ENCODE measurements at regions not wholly inside any gene's neighbourhood (a gene's known extent, or its start where the extent isn't known, plus 50 kb on each side); places are given as distances from the start of the nearest gene placed in this dataset.
"Not testable (repeated sequence)": the region's sequence is repeated elsewhere in the genome, so short reads cannot be mapped to it uniquely, and the experiment has no call there.

DNA sequence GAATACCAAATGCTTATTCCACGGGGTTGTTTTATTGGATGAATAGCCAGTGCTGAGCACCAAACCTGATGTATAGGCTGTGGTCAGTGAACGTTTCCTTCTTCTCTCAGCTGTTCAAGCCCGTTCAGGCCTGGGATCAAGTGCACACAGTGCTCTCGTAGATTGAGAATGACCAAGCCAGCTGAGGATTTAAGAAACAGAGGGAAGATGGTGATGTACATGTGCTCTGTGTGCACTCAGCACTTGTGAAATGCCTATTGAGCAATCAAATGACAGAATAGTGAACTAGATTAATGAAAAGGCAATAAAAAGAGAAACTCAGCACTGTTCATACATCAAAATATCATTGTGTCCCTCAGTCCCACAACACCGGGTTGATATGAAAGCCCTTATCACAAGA is 302.5 kb downstream of the BMPER start:
- DNase-seq, result no peak

DNA sequence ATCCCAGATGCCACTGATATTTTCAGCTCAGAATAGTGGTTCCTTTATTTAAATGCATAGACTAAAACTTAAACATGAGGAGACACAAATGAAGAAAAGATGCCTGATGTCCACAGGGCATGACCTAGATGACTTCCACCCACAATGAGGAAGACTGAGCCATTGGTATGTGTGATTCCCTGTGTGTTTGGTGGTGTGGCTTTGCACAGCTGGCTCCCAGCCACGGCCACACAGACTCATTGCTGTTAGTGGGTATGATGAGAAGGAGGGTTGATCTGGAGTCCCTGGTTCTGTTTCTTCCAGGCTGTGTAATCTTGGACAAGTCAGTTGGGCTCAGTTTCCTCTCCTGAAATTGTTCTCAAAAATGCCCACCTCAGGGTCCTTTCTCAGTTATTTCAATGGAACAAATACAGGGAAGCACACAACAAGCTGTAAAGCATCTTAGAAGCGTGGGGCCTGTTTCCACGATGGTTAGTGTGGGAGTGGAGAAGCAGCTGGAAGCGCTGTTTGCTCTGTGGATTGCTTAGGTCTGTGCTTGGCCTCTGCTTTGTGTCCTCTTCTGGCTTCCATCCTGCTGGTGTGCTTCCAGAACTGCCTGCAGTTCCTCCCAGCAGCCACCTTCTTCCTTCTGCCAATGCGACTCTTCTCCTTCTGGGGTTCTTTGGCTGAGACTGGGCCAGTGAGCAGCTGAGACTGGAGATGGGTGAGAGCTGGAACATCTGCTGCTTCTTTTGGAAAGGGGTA is 303.7 kb downstream of the BMPER start:
- DNase-seq, result no peak

DNA sequence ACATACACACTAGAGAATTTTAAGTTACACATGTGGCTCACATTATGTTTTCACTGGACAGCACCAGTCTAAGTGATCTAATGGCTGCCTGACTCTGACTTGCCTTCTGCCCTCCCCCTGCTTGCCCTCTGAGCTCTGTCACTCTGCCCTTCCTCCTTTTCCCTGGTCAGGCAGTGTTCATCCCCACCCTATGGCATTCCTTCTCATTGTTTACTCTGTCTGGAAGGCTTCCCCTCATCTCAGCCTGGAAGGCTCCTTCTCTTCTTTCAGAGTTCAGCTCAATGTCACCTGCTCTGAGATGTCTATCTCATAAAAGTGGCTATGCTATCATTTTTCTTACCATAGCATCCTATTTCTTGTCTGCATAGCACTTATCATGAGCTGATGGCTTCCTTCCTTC is 305.7 kb downstream of the BMPER start:
- no peak for DNase-seq

DNA sequence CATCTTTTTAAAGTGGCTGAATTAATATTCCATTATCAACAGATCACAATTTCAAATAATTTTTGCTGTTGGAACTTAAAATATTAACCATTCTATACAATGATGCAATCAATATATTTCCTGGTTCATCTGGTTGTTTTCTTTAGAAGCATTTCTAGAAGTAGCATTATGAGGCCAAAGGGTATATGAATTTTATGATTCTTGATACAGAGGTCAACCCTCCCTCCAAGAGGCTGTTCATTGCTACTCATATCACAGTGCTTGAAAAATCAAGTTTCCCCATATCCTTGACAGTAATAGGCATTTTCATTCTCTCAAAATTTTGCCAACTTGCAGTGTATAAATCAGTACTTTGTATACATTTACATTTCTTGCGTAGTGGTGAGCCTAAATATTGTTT is 312.6 kb downstream of the BMPER start:
- no peak for DNase-seq

DNA sequence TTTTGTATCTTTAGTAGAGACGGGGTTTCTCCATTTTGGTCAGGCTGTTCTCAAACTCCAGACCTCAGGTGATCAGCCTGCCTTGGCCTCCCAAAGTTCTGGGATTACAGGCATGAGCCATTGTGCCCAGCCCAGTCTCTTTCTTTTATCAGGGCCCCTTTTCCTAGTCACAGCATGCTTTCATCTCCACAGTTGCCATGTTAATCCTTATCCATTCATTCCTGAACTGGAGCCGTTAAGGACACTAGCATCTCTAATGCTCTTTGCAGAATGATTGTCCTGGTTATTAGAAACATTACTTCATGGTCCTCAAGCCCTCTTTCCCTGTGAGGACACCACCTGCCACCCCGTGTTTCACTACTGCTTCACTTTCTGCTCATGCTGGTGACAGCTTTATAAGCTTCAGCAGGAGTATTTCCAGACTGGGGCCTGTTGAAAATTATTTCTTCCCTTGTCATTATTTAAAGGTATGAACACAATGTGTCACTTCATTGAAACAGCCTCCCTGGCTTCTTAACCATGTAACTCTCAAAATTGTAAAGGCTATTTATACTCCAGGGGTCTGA is 313.9 kb downstream of the BMPER start:
- DNase-seq, result no peak

DNA sequence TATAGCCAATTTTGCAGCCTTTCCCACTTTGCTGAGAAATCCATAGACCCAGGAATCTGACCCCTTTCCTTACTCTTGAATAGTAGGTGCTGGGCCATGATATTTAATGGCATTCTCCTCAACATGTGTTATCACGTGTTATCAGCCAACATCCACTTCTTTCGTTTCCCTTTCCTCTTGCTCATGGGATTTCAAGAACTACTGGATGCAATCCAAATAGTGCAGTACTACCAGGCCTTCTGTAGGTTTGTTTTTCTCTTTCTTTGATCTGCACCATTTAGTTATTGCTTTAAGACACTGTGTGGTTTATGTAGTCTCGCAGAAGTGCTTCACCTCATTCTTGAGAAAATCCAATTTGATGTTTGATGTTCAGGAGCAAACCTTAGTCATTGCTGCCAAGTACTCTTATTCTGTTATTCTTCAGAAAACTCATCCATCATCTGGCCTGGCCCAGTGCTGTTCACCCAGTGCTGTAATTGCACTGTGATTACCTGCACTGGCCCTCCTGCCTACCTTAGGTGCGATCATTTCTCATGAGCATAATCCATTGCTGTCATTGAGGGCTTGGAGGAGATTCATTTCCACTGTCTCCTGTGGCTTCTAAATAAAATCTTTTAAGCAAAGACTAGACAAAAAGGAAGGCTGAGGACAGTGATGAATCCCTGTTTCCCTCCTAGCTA is 315.3 kb downstream of the BMPER start:
- no peak for DNase-seq

DNA sequence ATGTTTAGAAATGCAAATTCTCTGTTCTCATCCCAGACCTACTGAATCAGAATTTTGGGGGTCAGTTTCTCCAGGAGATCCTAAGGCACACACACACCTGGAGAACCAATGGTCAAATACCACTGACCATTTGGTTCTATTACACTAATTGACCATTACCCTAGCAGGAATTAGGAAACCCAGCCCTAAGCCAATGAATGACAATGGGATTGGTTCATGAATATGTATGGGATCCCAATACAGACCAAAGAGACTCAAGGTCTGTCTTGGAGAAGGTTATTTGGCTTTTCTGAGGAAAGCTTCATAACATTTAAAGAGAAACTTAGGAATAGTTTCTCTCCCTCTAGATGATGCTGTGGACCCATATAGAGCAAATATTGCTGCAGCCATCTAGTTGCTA is 317.0 kb downstream of the BMPER start:
- DNase-seq, result no peak

DNA sequence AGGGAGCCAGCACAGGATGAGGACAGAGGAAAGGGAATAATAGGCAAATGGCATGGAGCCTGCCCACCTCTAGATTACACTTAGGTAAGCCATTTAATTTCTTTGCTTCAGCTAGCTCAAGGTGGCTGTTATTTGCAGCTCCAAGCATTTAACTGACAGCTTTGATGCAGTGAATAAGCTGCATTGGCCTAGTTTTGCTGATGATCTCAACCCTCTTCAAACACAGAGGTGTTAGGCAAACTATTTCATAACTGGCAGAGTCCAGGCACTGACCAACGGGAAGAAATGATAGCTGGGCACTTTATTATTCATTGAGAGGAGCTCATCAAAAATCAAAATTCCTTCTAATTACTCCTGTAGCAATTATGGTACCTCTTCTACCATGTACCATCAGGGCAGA is 317.4 kb downstream of the BMPER start:
- DNase-seq, result no peak

DNA sequence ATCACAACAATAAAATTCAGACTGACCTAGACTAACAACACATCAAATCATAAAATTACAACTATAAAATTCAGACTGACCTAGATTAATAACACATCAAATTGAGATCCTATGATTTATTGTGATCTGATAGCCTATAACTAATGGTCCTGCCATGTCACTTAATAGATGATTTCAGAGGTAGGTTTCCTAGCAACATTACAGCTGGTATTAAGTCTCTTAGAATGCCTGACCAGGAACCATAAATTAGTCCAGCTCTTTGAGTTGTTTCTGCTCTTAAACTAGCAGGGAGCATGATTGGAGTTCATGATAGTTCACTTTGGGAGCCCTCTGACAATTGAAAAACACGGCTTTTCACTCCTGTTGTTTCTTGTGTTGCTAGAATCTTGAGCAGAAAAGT is 318.9 kb downstream of the BMPER start:
- DNase-seq, result no peak

DNA sequence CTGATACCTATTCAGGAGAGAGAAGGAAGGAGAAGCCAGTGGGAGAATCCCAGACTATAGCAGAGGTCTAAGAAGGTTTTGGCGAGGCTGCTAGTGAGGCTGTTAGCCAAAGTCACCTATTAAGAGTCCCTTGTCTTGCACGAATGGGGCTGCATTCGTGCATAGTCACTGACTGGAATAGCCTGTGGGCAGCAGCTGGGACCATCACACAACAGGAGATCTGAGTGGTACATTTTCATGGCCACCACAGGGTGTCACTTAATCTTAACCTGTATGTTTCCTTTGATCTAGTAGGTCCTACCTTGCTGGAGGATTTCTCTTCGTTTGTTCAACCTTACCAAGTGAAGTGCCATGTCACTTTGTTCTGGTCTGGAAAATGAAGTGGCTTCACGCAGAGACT is 319.9 kb downstream of the BMPER start:
- no peak for DNase-seq

DNA sequence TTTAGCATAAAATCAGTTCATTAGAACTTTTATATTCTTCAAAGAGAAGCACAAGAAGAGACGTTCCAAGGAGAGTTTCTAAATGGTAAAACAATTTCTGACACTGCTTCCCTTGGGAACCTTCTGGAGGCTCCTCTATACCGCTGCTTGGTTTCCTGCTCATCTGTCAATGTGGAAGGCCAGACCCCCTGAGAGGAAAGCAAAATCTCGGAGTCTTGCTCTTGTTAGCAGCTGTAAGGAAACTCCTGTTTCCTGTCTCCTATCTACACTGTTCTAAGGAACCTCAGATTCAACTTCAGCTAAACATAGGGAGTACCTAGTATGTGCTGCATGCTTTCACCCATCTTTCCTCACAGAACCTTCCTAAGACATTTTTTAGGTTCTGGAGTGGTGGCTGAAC is 322.2 kb downstream of the BMPER start:
- no peak for DNase-seq

DNA sequence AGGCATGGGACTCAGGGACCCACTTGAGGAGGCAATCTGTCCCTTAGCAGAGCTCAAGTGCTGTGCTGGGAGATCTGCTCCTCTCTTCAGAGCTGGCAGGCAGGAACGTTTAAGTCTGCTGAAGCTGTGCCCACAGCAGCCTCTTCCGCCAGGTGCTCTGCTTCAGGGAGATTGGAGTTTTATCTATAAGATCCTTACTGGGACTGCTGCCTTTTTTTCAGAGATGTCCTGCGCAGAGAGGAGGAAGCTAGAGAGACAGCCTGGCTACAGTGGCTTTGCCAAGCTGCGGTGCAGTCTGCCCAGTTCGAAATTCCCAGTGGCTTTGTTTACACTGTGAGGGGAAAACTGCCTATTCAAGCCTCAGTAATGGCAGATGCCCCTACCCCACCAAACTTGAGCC is 329.8 kb downstream of the BMPER start:
- DNase-seq, result not testable (repeated sequence)

DNA sequence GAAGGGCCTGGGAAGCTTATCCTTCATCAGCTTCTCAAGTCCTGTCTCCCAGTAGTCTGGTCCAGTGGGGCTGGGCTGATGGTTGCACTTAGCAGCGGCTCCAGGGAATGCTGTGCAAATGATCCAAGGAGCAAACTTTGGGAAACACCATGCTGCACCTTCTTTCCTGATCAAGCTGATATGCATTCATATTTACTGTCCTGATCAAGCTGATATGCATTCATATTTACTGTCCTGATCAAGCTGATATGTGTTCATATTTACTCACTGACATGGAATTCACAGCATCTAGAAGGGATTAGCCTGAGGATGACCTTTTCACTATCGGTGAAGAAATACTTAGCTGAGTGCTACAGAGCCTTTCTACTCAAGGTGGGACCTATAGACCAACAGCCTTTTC is 330.7 kb downstream of the BMPER start:
- no peak for DNase-seq

DNA sequence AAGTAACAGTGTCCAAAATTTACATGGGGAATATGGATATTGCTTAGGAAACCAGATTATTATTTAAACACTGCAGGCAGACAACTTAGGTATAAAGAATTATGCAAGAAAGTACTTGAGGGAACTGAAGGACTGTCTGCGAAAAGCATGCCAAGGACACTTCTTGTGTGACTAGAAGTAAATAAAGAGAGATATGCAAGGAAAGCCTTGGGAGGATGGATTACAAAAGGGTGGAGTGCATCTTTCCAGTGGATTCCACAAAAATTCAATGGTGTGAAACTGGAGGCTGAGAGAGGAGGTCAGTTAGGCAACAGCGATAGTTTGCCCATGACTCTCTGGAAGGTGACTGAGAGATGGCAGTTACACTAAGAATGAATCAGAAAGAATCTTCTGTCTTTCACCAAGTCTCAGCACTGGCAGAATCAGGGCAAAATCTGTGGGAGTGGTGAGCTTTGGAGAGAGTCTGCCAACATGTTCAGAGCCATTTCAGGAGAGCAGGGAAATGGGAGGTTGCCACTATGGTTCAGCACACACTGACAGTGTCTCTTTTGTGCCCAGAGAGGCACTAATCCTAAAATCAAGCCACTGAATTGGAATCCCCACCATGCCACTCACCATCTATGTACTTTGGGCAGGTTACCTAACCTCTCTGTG is 331.6 kb downstream of the BMPER start:
- no peak for DNase-seq

DNA sequence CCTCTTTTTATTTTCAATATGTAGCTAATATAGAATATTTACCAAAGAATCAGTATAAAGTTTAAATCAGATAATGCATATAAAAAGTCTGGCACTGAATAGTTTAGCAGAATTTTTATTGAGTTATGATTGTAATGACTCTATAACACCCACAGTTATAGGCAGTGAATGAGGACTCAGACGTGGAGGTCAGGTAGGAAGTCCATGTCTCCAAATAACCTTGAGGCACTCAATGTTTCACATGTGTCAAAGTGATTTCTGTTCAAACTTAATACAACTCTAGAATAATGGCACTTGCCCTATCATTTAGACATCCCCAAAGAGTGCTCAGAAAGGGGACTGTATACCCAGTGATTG is 332.1 kb downstream of the BMPER start:
- no peak for DNase-seq

DNA sequence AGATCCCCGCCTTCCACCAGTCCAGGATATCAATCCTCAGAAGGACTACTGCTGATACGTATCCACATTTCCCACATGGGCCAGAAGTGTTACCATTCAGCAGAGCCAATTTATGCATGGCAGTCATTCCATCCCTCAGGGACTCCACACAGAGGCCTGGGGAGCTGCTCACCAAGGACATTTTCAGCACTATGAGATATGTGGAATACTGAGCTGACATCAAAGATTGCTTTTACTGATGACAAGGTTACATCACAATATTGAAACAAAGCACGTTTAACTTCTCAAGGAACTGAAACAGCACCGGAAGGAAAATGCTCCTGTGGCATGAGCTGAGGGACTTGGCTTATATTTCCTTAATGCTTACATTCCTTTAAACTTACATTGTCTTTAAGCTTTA is 335.1 kb downstream of the BMPER start:
- DNase-seq, result no peak

DNA sequence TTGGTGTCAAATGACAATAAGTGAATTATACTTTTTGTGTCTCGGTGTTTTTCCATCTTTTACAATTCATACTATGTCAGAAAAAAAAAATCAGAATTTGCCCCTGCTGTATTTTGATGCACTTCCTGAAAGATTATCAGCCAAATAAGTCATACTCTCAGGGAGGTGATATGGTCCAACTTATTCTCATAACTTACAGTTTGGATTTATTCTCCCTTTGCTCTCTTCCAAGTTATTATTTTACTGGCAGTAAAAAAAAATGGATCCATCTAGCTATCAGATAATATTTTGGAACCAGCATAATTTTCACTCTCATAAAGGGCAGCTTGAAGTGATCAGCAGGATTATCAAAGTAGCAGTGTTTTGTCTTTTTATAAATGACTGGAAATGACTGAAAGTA is 337.1 kb downstream of the BMPER start:
- DNase-seq, result no peak

DNA sequence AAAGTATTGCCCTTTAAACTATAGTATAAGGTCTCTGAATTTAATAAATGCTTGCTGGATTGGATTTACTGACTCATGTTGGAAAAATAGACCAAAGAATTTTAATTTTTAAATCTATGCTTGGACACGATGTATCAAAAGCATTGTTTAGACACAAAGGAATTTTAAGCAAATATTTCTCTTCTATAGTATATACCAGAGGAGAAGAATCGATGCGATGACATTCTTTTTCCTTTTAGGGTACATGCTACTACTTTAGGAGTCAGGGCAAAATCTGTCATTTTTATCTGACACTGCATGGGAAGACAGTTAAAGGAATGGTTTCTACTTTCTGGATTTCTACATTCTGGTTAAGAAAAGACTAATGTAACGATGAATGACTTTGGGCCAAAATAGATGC is 339.9 kb downstream of the BMPER start:
- no peak for DNase-seq

DNA sequence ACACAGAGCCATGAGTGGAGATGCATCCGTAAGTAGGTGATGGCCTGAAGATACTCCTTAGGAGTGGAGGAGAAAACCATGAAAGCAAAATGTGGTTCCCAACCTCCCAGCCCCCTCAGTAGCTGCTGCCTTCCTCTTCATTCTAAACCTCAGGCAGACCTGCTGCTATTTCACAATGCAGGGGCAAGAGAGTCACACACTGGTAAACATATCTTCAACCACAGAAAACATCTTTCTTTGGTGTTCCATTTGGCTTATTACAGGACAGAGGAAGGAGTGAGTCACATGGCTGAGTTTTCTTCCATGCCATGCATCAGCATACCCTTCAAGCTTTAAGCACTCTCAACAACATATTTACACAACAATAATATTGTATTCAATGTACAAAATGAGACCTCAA is 342.1 kb downstream of the BMPER start:
- no peak for DNase-seq

DNA sequence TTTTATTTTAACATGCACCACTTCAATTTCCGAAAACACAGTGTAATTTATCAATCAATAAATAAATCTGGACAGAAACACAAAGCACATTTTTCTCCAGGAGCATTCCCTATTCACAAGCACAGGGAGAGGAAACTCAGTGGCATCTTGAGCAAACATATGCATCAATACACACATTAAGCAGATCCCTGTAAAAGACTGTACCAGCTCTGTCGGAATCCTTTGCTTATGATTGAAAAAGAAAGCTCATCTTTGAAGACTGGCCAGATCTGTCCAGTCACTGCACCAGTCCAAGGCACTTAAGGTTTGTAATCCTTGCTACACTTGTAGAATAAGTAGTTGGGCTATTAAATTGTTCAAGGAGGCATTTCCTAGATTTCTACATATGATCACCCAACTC is 343.9 kb downstream of the BMPER start:
- DNase-seq, result no peak

DNA sequence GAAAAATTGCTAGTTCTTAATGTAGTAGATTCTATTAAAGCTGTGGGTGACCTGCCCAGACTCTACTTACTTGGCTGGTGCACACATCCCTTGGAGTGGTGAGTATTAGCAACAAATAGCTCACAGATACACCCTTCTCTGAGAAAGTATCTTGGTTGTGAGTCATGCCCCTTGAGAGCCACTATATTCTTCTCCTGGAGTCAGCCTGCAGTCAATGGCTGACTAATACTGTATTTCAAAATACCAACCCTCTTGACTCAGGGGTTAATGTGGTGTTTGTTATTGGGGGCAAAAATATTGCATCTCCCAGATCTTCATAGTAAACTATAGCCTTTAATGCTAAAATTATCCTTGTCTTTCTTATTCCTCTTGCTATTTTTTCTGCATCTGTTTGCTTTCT is 354.9 kb downstream of the BMPER start:
- no peak for DNase-seq

DNA sequence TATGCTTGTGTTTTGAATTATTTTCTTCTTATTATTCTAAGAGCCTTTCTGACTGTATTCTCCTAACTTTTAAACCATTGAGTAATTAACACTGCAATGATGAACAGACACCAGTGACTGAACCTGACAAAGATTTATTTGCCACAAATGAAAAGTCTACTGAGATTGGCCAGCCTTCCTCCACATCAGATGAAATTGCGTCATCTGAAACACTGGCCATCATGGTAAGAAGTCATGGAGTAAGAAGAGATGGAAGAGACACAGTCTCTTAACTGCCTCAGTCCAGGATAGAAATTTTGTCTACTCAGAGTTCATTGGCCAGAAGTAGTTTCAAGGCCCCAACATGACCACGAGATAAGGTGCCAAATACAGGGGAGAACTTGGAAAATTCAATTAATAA is 357.8 kb downstream of the BMPER start:
- DNase-seq, result no peak

DNA sequence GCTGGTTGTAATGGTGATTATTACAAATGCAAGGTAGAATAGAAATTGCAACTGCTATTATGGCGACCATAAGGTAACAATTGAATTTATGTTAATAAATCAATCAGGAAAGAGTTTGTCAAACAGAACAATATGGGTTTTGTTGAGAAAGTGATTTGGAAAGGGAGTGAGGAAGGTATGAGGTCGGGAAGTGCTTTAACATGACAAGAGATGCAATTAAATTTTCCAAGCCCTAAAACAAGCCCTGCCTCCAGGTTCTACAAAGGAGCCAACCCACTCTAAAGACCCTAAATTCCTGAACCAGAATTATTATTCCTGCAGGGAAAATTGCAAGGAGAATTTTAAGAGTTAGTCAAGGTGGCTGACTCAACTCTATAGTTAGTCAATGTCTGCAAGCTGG is 363.7 kb downstream of the BMPER start:
- no peak for DNase-seq

DNA sequence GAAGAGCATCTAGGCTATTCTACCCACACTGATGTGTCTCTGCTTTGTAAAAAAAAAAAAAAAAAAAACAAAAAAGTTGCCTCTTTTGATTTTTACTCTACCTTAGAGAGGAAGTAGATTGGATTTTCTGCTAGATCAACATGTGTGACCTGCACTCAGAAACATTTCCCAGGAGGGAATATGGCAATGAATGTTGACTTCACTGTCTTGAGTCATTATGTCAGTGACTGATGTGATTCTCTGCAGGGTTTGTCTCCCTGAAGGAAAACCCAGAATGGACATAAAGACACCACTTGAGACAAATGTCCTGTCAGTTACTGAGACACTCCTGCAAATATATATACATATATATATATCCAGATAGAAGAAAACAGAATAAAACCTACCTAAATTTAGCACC is 370.3 kb downstream of the BMPER start:
- DNase-seq, result no peak
